Naive B cell (primary cell): ENCODE measurements at regions not wholly inside any gene's neighbourhood (a gene's known extent, or its start where the extent isn't known, plus 50 kb on each side); places are given as distances from the start of the nearest gene placed in this dataset.
A peak's percentile ranks its signal among the peaks of the same experiment; 100 is the strongest.

Experiments
- ATAC-seq, 2 donors: fragments of 150-1000 bp; cut with Tn5 transposase; 2 replicates each; pipeline ENCODE4 v1.10.0; 2021; ENCODE audit warnings: low read depth in 2 of 2, mild to moderate bottlenecking in 2 of 2, moderate library complexity in 2 of 2
- DNase-seq: peaks from one replicate; pipeline ENCODE4 v3.0.0; 2022
- H3K27ac Mint-ChIP-seq, 6 donors: one replicate each; pipeline ENCODE4 v1.8.0; 2020 to 2022; ENCODE audit warnings: mild to moderate bottlenecking in 6 of 6, mixed read lengths in 6 of 6, moderate library complexity in 5 of 6, inconsistent platforms in 2 of 6
- H3K27me3 Mint-ChIP-seq, 3 donors: one replicate each; pipeline ENCODE4 v1.8.0; 2021 to 2022; ENCODE audit warnings: mixed read lengths in 3 of 3, mild to moderate bottlenecking in 1 of 3
- H3K36me3 Mint-ChIP-seq, 2 donors: one replicate each; pipeline ENCODE4 v1.8.0; 2020 to 2022; ENCODE audit warnings: mixed read lengths in 2 of 2, inconsistent platforms in 1 of 2, mild to moderate bottlenecking in 1 of 2
- H3K4me1 Mint-ChIP-seq, 3 donors: one replicate each; pipeline ENCODE4 v1.8.0; 2020 to 2022; ENCODE audit warnings: mixed read lengths in 3 of 3, inconsistent platforms in 1 of 3, mild to moderate bottlenecking in 1 of 3, moderate library complexity in 1 of 3
- H3K4me3 Mint-ChIP-seq, 8 donors: one replicate each; pipeline ENCODE4 v1.8.0; 2020 to 2022; ENCODE audit warnings: mild to moderate bottlenecking in 8 of 8, mixed read lengths in 8 of 8, moderate library complexity in 8 of 8, inconsistent platforms in 2 of 8
- H3K9me3 Mint-ChIP-seq, 7 donors: one replicate each; pipeline ENCODE4 v1.8.0; 2020 to 2022; ENCODE audit warnings: mixed read lengths in 7 of 7, mild to moderate bottlenecking in 5 of 7, inconsistent platforms in 2 of 7, moderate library complexity in 1 of 7

DNA sequence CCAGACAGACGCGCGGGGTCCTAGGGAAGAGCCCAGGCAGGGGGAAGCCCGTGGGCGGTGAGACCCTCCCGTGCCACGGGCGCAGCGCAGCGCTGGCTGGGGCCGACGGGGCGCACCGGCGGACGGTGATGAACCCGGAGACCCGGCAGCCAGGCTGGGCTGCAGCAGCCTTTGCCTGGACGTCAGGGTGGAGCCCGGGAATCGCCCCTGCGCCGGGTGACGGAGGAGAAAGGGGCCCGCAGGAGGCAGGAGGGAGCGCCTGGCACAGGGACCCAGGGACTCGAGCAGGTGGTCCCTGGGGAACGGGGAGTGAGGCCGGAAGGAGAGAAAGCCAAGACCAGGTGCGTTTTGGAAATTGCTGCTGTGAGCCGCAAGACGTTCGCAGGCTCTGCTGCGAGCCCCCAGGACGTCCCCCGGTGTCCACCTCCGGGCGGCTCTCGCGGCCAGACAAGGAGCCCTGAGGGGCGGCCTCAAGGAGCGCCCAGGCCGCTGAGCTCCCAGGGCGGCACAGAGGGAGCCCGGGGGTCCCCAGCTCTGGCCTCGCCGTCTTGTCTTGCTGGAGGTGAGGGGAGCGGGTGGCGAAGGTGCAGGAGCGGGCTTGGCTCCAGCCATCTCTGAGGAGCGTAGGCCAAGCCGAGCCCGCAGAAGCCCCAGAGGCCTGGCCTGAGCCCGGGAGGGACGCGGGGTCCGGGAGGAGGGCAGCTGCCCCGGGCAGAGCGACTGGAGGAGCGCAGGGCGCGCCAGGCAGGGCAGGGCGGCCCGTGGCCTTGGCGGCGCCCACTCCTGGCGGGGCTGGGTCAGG, 191.2 kb upstream of the PDE10A start:
- H3K27me3 Mint-ChIP-seq, result peaks cover 53 to 86% (median 81%) of the 10 kb centered on the region in 3 donors
- DNase-seq (no peak), ATAC-seq (no peak)
- H3K4me1 Mint-ChIP-seq, result peaks cover 0 to 5% (median 0%) of the 10 kb centered on the region in 3 donors
- H3K36me3 Mint-ChIP-seq, result no peaks in the 10 kb centered on the region
- H3K9me3 Mint-ChIP-seq, result peaks cover 0 to 5% (median 0%) of the 10 kb centered on the region in 7 donors
- no peak overlapping the region for H3K27ac Mint-ChIP-seq
- no peak overlapping the region for H3K4me3 Mint-ChIP-seq

DNA sequence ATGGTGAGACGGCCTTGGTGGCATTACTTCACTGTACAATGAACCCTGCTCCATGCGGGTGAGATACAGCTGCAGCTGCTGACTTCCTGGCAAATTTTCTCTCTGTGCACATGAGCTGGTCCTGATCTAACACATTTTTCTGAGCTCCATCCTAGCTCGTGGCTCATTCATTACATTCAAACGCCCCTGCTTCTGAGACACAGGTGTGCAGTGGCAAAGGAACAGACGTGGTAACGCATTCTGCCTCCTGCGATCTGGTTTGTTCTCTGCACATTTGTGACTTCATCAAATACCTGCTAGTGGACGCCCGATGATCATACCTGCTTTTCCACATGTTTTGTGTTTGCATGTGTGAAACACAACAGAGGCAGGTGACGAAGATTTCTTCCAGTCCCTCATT, 189.6 kb upstream of the PDE10A start:
- peaks cover 0 to 3% (median 0%) of the 10 kb centered on the region in 7 donors for H3K9me3 Mint-ChIP-seq
- no peak overlapping the region for H3K27ac Mint-ChIP-seq
- ATAC-seq (no peak), DNase-seq (no peak)
- H3K4me3 Mint-ChIP-seq, result peak overlapping the region in 1 of 8 donors; percentile 31
- H3K36me3 Mint-ChIP-seq, result no peaks in the 10 kb centered on the region
- peaks cover 0 to 5% (median 0%) of the 10 kb centered on the region in 3 donors for H3K4me1 Mint-ChIP-seq
- H3K27me3 Mint-ChIP-seq, result peaks cover 57 to 91% (median 91%) of the 10 kb centered on the region in 3 donors

- Mint-ChIP-seq H3K27me3 (peaks cover 55 to 92% (median 91%) of the 10 kb centered on the region in 3 donors), H3K4me3 (peak overlapping the region in 1 of 8 donors; percentile 10), H3K27ac (no peak overlapping the region), H3K4me1 (peaks cover 0 to 9% (median 0%) of the 10 kb centered on the region in 3 donors), H3K9me3 (peaks cover 0 to 2% (median 0%) of the 10 kb centered on the region in 7 donors), H3K36me3 (no peaks in the 10 kb centered on the region)
- DNase-seq, result peak; percentile 19
- peak; percentile 41 to 50 for ATAC-seq
These were observed 187.5 kb upstream of the PDE10A start for GRCh38 chr6:165850434-165851019.

- no peaks in the 10 kb centered on the region for H3K36me3 Mint-ChIP-seq
- H3K9me3 Mint-ChIP-seq, result peaks cover 0 to 2% (median 0%) of the 10 kb centered on the region in 7 donors
- peaks cover 60 to 92% (median 91%) of the 10 kb centered on the region in 3 donors for H3K27me3 Mint-ChIP-seq
- ATAC-seq (no peak), DNase-seq (no peak)
- peak overlapping the region in 2 of 6 donors; percentile 27 to 56 for H3K27ac Mint-ChIP-seq
- peaks cover 0 to 9% (median 0%) of the 10 kb centered on the region in 3 donors for H3K4me1 Mint-ChIP-seq
- peak overlapping the region in 1 of 8 donors; percentile 12 for H3K4me3 Mint-ChIP-seq
These were observed 186.7 kb upstream of the PDE10A start for GRCh38 chr6:165849534-165850430.

GRCh38 chr6:165848086-165848426, 185.0 kb upstream of the PDE10A start:
- Mint-ChIP-seq H3K36me3 (no peaks in the 10 kb centered on the region), H3K4me3 (no peak overlapping the region), H3K27me3 (peaks cover 62 to 85% (median 85%) of the 10 kb centered on the region in 3 donors), H3K4me1 (peaks cover 0 to 9% (median 0%) of the 10 kb centered on the region in 3 donors), H3K9me3 (peaks cover 0 to 2% (median 0%) of the 10 kb centered on the region in 7 donors), H3K27ac (no peak overlapping the region)
- no peak for DNase-seq
- ATAC-seq, result no peak

DNA sequence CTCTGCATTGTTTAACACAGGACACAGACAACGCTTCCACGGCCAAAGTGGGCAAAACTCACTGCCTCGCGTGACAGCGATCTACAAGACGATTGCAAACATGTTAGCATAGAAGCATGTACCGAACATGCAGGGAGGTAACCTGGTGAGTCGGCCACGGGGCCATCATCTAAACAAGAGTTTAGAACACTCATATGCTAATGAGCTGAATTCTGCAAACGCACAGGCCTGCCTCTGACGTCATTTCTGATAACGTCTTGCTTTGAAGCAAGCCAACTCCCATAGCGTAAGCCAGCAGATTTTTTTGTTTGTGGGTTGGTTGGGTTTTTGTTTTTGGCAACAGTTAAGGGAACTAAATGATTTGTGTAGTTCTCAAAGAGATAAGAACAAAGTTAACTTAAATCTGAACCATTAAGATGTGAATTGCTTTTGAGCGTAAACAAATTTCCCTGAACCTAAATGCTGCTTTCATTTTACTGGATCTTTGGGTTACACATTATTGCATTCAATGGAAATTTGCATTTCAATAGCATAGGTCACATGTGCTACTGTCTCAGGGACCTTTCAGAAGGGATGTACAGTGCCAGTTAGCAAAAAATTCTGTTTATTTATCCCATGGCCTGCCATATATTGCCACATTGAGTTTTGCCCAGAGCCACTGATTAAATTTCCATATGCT, 184.5 kb upstream of the PDE10A start:
- H3K36me3 Mint-ChIP-seq, result no peaks in the 10 kb centered on the region
- H3K27ac Mint-ChIP-seq, result no peak overlapping the region
- H3K4me1 Mint-ChIP-seq, result peaks cover 0 to 9% (median 0%) of the 10 kb centered on the region in 3 donors
- no peak overlapping the region for H3K4me3 Mint-ChIP-seq
- DNase-seq, result no peak
- no peak for ATAC-seq
- H3K27me3 Mint-ChIP-seq, result peaks cover 62 to 85% (median 84%) of the 10 kb centered on the region in 3 donors
- H3K9me3 Mint-ChIP-seq, result peaks cover 0 to 2% (median 0%) of the 10 kb centered on the region in 7 donors

GRCh38 chr6:165846123-165846966, 183.3 kb upstream of the PDE10A start:
- peaks cover 55 to 78% (median 72%) of the 10 kb centered on the region in 3 donors for H3K27me3 Mint-ChIP-seq
- H3K4me1 Mint-ChIP-seq, result peaks cover 0 to 9% (median 0%) of the 10 kb centered on the region in 3 donors
- peak overlapping the region in 1 of 8 donors; percentile 5 for H3K4me3 Mint-ChIP-seq
- no peaks in the 10 kb centered on the region for H3K36me3 Mint-ChIP-seq
- DNase-seq (no peak), ATAC-seq (no peak)
- H3K9me3 Mint-ChIP-seq, result peaks cover 0 to 2% (median 0%) of the 10 kb centered on the region in 7 donors
- no peak overlapping the region for H3K27ac Mint-ChIP-seq

GRCh38 chr6:165845493-165845892, 182.5 kb upstream of the PDE10A start:
- Mint-ChIP-seq H3K4me3 (no peak overlapping the region), H3K9me3 (peaks cover 0 to 2% (median 0%) of the 10 kb centered on the region in 7 donors), H3K27me3 (peaks cover 54 to 70% (median 64%) of the 10 kb centered on the region in 3 donors), H3K36me3 (no peaks in the 10 kb centered on the region), H3K4me1 (peaks cover 0 to 9% (median 0%) of the 10 kb centered on the region in 3 donors), H3K27ac (peak overlapping the region in 1 of 6 donors; percentile 3)
- ATAC-seq (no peak), DNase-seq (no peak)

DNA sequence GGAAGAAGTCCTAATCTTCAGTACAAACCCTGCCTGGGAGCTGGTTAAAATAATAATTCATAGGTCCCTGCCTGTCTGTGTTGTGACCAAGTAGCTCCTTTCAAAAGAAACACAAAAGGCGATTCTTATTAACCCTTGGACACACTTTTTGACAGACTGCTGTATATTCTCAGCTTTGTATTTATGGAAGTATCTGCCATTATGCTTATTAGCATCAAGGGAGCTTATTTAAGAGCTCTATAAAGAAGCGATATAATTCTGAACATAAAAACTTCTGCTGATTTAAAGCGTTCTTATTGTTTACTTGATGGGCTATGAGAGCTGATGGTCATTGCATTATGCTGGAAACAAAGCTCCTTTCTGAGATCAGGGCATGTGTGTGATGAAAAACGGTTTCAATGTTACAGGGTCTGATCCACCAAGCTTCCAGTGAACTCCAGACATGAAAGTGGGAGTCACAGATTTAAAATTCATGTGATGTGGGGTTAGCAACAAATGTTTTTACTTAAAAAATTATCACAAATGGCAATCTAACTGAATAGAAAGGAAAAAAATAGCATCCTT, 181.8 kb upstream of the PDE10A start:
- no peak overlapping the region for H3K27ac Mint-ChIP-seq
- no peaks in the 10 kb centered on the region for H3K36me3 Mint-ChIP-seq
- H3K9me3 Mint-ChIP-seq, result peaks cover 0 to 2% (median 0%) of the 10 kb centered on the region in 7 donors
- peaks cover 0 to 3% (median 0%) of the 10 kb centered on the region in 3 donors for H3K4me1 Mint-ChIP-seq
- DNase-seq (no peak), ATAC-seq (no peak)
- H3K4me3 Mint-ChIP-seq, result no peak overlapping the region
- peaks cover 48 to 68% (median 63%) of the 10 kb centered on the region in 3 donors for H3K27me3 Mint-ChIP-seq

DNA sequence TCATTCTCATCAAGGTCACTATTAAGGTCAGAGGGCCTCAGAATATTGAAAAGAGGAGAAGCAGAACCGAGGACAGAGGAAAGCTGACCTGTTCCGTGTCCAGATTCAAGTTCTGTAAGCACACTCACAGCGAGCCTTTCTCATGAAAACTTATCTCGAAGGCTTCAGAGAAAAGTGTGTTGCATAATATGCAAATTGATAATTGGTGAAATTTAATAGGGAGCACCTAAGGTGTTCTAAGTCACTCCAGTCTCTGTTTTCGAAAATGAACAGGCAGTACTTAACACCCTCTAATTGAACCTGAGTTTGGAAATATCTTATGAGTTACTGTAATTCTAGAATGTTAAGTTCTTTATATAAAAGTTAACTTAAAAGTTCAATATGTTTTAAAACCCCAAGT, 181.2 kb upstream of the PDE10A start:
- DNase-seq (no peak), ATAC-seq (no peak)
- Mint-ChIP-seq H3K27me3 (peaks cover 46 to 68% (median 63%) of the 10 kb centered on the region in 3 donors), H3K36me3 (no peaks in the 10 kb centered on the region), H3K9me3 (peaks cover 0 to 7% (median 2%) of the 10 kb centered on the region in 7 donors), H3K27ac (no peak overlapping the region), H3K4me1 (peaks cover 0 to 3% (median 0%) of the 10 kb centered on the region in 3 donors), H3K4me3 (no peak overlapping the region)

DNA sequence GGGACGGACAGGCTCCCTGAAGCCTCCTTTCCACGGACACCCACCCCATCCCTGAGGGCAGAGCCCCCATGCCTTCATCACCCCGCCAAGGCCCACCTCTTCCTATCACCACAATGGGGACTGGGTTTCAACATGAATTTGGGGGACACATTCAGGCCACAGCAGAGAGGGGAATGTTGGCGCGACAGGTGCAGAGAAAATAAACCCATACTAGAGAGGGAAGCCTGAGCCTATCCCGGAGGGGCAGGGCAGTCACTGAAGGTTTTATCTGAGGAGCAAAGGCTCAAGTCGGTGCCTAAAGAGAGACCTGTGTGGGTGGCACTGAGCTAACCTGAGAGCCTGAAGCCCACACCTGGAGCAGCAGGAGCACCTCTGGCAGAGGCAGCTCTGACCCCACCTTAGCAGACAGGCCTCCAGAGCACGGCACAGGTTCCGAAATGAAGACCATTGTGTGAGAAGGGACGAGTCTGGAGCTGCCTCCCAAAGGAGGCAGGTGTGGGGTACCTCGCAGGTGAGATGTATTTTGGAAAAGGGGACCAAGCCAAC, 180.6 kb upstream of the PDE10A start:
- H3K4me1 Mint-ChIP-seq, result peaks cover 0 to 3% (median 0%) of the 10 kb centered on the region in 3 donors
- H3K27ac Mint-ChIP-seq, result no peak overlapping the region
- no peaks in the 10 kb centered on the region for H3K36me3 Mint-ChIP-seq
- peaks cover 46 to 68% (median 58%) of the 10 kb centered on the region in 3 donors for H3K27me3 Mint-ChIP-seq
- peaks cover 0 to 7% (median 2%) of the 10 kb centered on the region in 7 donors for H3K9me3 Mint-ChIP-seq
- H3K4me3 Mint-ChIP-seq, result no peak overlapping the region
- DNase-seq (no peak), ATAC-seq (no peak)
